ENCODE measurements at regions not wholly inside any gene's neighbourhood (a gene's known extent, or its start where the extent isn't known, plus 50 kb on each side); places are given as distances from the start of the nearest gene placed in this dataset.

- H3K4me2 ChIP-seq (ENCODE audit: low read depth, low read length): no peak overlapping the region
- in situ Hi-C loops (cut with MboI; ENCODE audit: low sequenced_read_pairs): no loop called here
- H3K9ac ChIP-seq (ENCODE audit: low read depth, low read length): no peak overlapping the region
- no peak overlapping the region for H3K18ac ChIP-seq (ENCODE audit: low read depth, low read length)
- H4K91ac ChIP-seq (ENCODE audit: insufficient read depth, low read depth, low read length): no peak overlapping the region
- H3K9me1 ChIP-seq (ENCODE audit: insufficient read depth, low read length): peaks cover 3% of the 10 kb centered on the region; the same call in 1 of the 2 replicates
- no peak overlapping the region for H2BK20ac ChIP-seq (ENCODE audit: low read depth, low read length)
- CTCF ChIA-PET: interaction anchor here (0.7 kb wide), 1 partner anchor 13 kb away, joined by 3 read pairs; no protein-coding TSS in a partner anchor
- H2BK15ac ChIP-seq (ENCODE audit: low read depth, low read length): no peak overlapping the region
- H3K9me3 ChIP-seq (ENCODE audit: control insufficient read depth, insufficient read depth, low read length): no peaks in the 10 kb centered on the region
- POLR2A ChIA-PET (ENCODE audit: unreplicated experiment): interaction anchor here (0.6 kb wide), 1 partner anchor 671 kb away, joined by 3 read pairs; no protein-coding TSS in a partner anchor
- no peak overlapping the region for H3K56ac ChIP-seq (ENCODE audit: extremely low read depth, insufficient read depth, low read length)
- H3K4me3 ChIP-seq (ENCODE audit: insufficient read depth, low read depth, low read length): no peak overlapping the region
- H4K20me1 ChIP-seq (ENCODE audit: insufficient read depth, low read length): no peaks in the 10 kb centered on the region
- H3K4me1 ChIP-seq (ENCODE audit: control insufficient read depth, insufficient read depth, low read length): 0 out of 2 replicates have a peak, but pooled peaks cover 3% of the 10 kb centered on the region
- no peak overlapping the region for H2AK5ac ChIP-seq (ENCODE audit: low read depth, low read length)
- dilution Hi-C loops (cut with HindIII; ENCODE audit: low sequenced_read_pairs, unreplicated experiment): no loop called here
- no peak overlapping the region for H3K23ac ChIP-seq (ENCODE audit: low read depth, low read length)
- no peak overlapping the region for H3K27ac ChIP-seq (ENCODE audit: insufficient read depth, low read length)
- intact Hi-C loops (cut with micrococcal nuclease): no loop called here
- H3K27me3 ChIP-seq (ENCODE audit: control insufficient read depth, insufficient read depth, low read length): peaks cover 22% of the 10 kb centered on the region
- no peak overlapping the region for H2BK120ac ChIP-seq (ENCODE audit: low read depth, low read length)
- ATAC-seq (ENCODE audit: low read depth): peak; percentile 51
- no peak overlapping the region for H4K8ac ChIP-seq (ENCODE audit: low read depth in 2 of 2, low read length in 2 of 2)
- H3K14ac ChIP-seq (replicated peaks; ENCODE audit: low read depth, low read length): no peak overlapping the region
- H2BK5ac ChIP-seq (ENCODE audit: low read depth, low read length, poor library complexity, severe bottlenecking): no peak overlapping the region
- BruUV-seq (replicated peaks): no TSS peak
- H4K5ac ChIP-seq (ENCODE audit: low read depth, low read length): no peak overlapping the region
- H3K36me3 ChIP-seq (ENCODE audit: control insufficient read depth, insufficient read depth, low read length): no peaks in the 10 kb centered on the region
- no peaks in the 10 kb centered on the region for H3K79me1 ChIP-seq (ENCODE audit: low read depth in 1 of 2, low read length in 2 of 2)
- WGBS, 2 experiments (ENCODE audit: extremely low coverage in 2 of 2, insufficient read length in 1 of 2): no CpG with 5 or more reads among the region's 2 CpGs
- peak; percentile 42 for DNase-seq
- no peak overlapping the region for H2AK9ac ChIP-seq (replicated peaks; ENCODE audit: low read depth, low read length, poor library complexity)
- H3K4ac ChIP-seq (ENCODE audit: low read depth, low read length): no peak overlapping the region
- H2AFZ ChIP-seq (replicated peaks; ENCODE audit: low read length, poor library complexity): no peak overlapping the region
- no peak for TF ChIP-seq NFE2L2 (IDR thresholded peaks at IDR 0.05; ENCODE audit: low read depth, low read length)
Observed at GRCh38 chr20:33925867-33926266, 67.8 kb upstream of the RALY start.
